Caco-2 (cell line): ENCODE measurements at regions not wholly inside any gene's neighbourhood (a gene's known extent, or its start where the extent isn't known, plus 50 kb on each side); places are given as distances from the start of the nearest gene placed in this dataset.

Experiments used
- BruUV-seq: library from RNA; stranded (reverse); fragments of 400-500 nt; replicated peaks from 2 replicates; lab custom pipeline; 2021; lab: Mats Ljungman, UMichigan
- CTCF ChIA-PET: fragments of 300-600 bp; sonication (Branson Sonifier 250); formaldehyde crosslinking; loops from one replicate; lab custom pipeline; 2022; ENCODE audit warnings: antibody characterized with exemption; lab: Charles Lee
- POLR2A ChIA-PET: fragments of 300-600 bp; sonication (Branson Sonifier 250); formaldehyde crosslinking; loops from one replicate; lab custom pipeline; 2022; ENCODE audit warnings: antibody characterized with exemption; lab: Charles Lee
- DNase-seq, 2 experiments: peaks; one replicate each; pipeline versions ENCODE4 v3.0.0 to v3.0.0-alpha.2; 2020 to 2022
- H3K27me3 ChIP-seq: replicated peaks from 2 replicates; pipeline ENCODE4 v1.6.0; 2011; ENCODE audit warnings: low read length; ENCODE audit not compliant: control insufficient read depth, insufficient read depth
- H3K36me3 ChIP-seq: 2 replicates; pipeline ENCODE4 v1.5.1; 2011; ENCODE audit warnings: low read length; ENCODE audit not compliant: control insufficient read depth, insufficient read depth
- H3K4me1 ChIP-seq: fragments of 250-450 bp; sonication (Bioruptor Pico); 2 replicates; pipeline ENCODE4 v1.5.1; 2020; ENCODE audit warnings: mild to moderate bottlenecking
- H3K4me3 ChIP-seq: 2 replicates; pipeline ENCODE4 v1.5.1; 2011; ENCODE audit warnings: low read depth, mild to moderate bottlenecking, control low read depth, low read length
- H3K9me3 ChIP-seq: fragments of 250-450 bp; sonication (Bioruptor Pico); 2 replicates; pipeline ENCODE4 v1.5.1; 2020; ENCODE audit warnings: mild to moderate bottlenecking, moderate library complexity
- H3K27ac Mint-ChIP-seq: one replicate; pipeline ENCODE4 v1.8.0; 2022; ENCODE audit warnings: mixed read lengths; ENCODE audit not compliant: unreplicated experiment
- H3K27me3 Mint-ChIP-seq: one replicate; pipeline ENCODE4 v1.8.0; 2022; ENCODE audit warnings: mixed read lengths; ENCODE audit not compliant: insufficient read depth, unreplicated experiment
- H3K36me3 Mint-ChIP-seq: one replicate; pipeline ENCODE4 v1.8.0; 2022; ENCODE audit warnings: mild to moderate bottlenecking, mixed read lengths; ENCODE audit not compliant: insufficient read depth, unreplicated experiment
- H3K4me1 Mint-ChIP-seq: one replicate; pipeline ENCODE4 v1.8.0; 2022; ENCODE audit warnings: low read depth, mixed read lengths; ENCODE audit not compliant: unreplicated experiment
- H3K4me3 Mint-ChIP-seq: one replicate; pipeline ENCODE4 v1.8.0; 2022; ENCODE audit warnings: mild to moderate bottlenecking, moderate library complexity, mixed read lengths; ENCODE audit not compliant: unreplicated experiment
- H3K9me3 Mint-ChIP-seq: one replicate; pipeline ENCODE4 v1.8.0; 2022; ENCODE audit warnings: mixed read lengths; ENCODE audit not compliant: unreplicated experiment
- intact Hi-C: fragments of 100-400 bp; cut with micrococcal nuclease; formaldehyde crosslinking; loops from one replicate; pipeline ENCODE4 v1.10.0; 2022; ENCODE audit not compliant: unreplicated experiment
- TF ChIP-seq, protein P1 (sequence below), 2 experiments: fragments of 200-600 bp in 1 of 2; IDR thresholded peaks; 1 replicate in 1 of 2; 2 replicates in 1 of 2; pipeline versions ENCODE4 v1.5.1 to v1.8.0; 2011 to 2022; ENCODE audit warnings: antibody characterized with exemption in 1 of 2, control low read depth in 1 of 2, inconsistent platforms in 1 of 2, low read depth in 1 of 2, low read length in 1 of 2, mild to moderate bottlenecking in 1 of 2, moderate library complexity in 1 of 2; ENCODE audit not compliant: insufficient read depth in 1 of 2, severe bottlenecking in 1 of 2, unreplicated experiment in 1 of 2

- Histone ChIP-seq H3K4me3 (no peak overlapping the region), H3K4me1 (no peaks in the 10 kb centered on the region), H3K9me3 (no peaks in the 10 kb centered on the region), H3K27me3 (no peaks in the 10 kb centered on the region; the same call in 1 of the 2 replicates), H3K36me3 (no peaks in the 10 kb centered on the region)
- no peak for DNase-seq
- Mint-ChIP-seq H3K27ac (no peak overlapping the region), H3K9me3 (no peaks in the 10 kb centered on the region), H3K4me1 (peaks cover 6% of the 10 kb centered on the region), H3K36me3 (no peaks in the 10 kb centered on the region), H3K27me3 (peaks cover 14% of the 10 kb centered on the region), H3K4me3 (no peak overlapping the region)
- CTCF ChIA-PET = no interaction called here
- intact Hi-C loops = no loop called here
- POLR2A ChIA-PET = no interaction called here
- TF ChIP-seq, protein P1, sequence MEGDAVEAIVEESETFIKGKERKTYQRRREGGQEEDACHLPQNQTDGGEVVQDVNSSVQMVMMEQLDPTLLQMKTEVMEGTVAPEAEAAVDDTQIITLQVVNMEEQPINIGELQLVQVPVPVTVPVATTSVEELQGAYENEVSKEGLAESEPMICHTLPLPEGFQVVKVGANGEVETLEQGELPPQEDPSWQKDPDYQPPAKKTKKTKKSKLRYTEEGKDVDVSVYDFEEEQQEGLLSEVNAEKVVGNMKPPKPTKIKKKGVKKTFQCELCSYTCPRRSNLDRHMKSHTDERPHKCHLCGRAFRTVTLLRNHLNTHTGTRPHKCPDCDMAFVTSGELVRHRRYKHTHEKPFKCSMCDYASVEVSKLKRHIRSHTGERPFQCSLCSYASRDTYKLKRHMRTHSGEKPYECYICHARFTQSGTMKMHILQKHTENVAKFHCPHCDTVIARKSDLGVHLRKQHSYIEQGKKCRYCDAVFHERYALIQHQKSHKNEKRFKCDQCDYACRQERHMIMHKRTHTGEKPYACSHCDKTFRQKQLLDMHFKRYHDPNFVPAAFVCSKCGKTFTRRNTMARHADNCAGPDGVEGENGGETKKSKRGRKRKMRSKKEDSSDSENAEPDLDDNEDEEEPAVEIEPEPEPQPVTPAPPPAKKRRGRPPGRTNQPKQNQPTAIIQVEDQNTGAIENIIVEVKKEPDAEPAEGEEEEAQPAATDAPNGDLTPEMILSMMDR (IDR thresholded peaks at IDR 0.05; ENCODE audit: insufficient read depth in 1 of 2, low read depth in 1 of 2, low read length in 1 of 2, severe bottlenecking in 1 of 2, unreplicated experiment in 1 of 2) = no peak
- no TSS peak for BruUV-seq
Observed at GRCh38 chr22:22401381-22401780, 107.2 kb downstream of the ZNF280B start.

DNA sequence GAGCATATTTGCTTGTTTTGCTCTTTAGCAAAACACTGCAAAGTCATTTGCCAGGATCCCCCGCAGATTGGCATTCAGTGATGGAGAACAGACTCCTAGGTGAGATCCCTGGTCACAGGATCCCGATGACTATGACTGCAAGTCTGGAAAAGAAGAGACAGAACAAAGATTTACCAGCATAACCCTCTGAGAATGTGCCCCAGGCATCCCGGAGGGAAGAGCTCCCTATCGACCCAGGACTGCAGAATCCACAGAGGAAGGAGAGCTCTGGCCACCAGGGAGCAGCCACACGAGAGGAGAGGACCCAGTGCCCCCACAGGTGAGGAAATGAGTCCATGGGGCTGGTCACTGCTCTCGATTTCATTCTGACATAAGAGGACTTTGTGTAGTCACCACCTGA is 105.2 kb downstream of the ZNF280B start:
- TF ChIP-seq, protein P1 (IDR thresholded peaks at IDR 0.05; ENCODE audit: insufficient read depth in 1 of 2, low read depth in 1 of 2, low read length in 1 of 2, severe bottlenecking in 1 of 2, unreplicated experiment in 1 of 2) = no peak
- DNase-seq = no peak
- peaks cover 21% of the 10 kb centered on the region for H3K27me3 Mint-ChIP-seq
- no peaks in the 10 kb centered on the region for H3K9me3 Mint-ChIP-seq
- H3K4me3 ChIP-seq = no peak overlapping the region
- H3K9me3 ChIP-seq = no peaks in the 10 kb centered on the region
- ChIA-PET CTCF (interaction anchor here (1.3 kb wide), 1 partner anchor 19 kb away, joined by 3 read pairs; no protein-coding TSS in a partner anchor), POLR2A (no interaction called here)
- no peaks in the 10 kb centered on the region for H3K36me3 Mint-ChIP-seq
- no peak overlapping the region for H3K27ac Mint-ChIP-seq
- intact Hi-C loops = no loop called here
- BruUV-seq = no TSS peak
- no peaks in the 10 kb centered on the region for H3K36me3 ChIP-seq
- H3K4me3 Mint-ChIP-seq = no peak overlapping the region
- no peaks in the 10 kb centered on the region; the same call in 1 of the 2 replicates for H3K27me3 ChIP-seq
- no peaks in the 10 kb centered on the region for H3K4me1 Mint-ChIP-seq
- no peaks in the 10 kb centered on the region for H3K4me1 ChIP-seq

- ChIA-PET POLR2A (no interaction called here), CTCF (interaction anchor here (1.3 kb wide), 1 partner anchor 19 kb away, joined by 3 read pairs; no protein-coding TSS in a partner anchor)
- no peak overlapping the region for H3K4me3 ChIP-seq
- H3K9me3 Mint-ChIP-seq = no peaks in the 10 kb centered on the region
- no peaks in the 10 kb centered on the region for H3K4me1 ChIP-seq
- BruUV-seq = no TSS peak
- peaks cover 23% of the 10 kb centered on the region for H3K27me3 Mint-ChIP-seq
- H3K36me3 ChIP-seq = no peaks in the 10 kb centered on the region
- intact Hi-C loops = no loop called here
- H3K27ac Mint-ChIP-seq = no peak overlapping the region
- no peaks in the 10 kb centered on the region for H3K9me3 ChIP-seq
- H3K4me3 Mint-ChIP-seq = no peak overlapping the region
- peak in 1 of 2 experiments; percentile 6 for DNase-seq
- H3K27me3 ChIP-seq = no peaks in the 10 kb centered on the region; the same call in 1 of the 2 replicates
- H3K36me3 Mint-ChIP-seq = no peaks in the 10 kb centered on the region
- no peaks in the 10 kb centered on the region for H3K4me1 Mint-ChIP-seq
- TF ChIP-seq, protein P1 (IDR thresholded peaks at IDR 0.05; ENCODE audit: insufficient read depth in 1 of 2, low read depth in 1 of 2, low read length in 1 of 2, severe bottlenecking in 1 of 2, unreplicated experiment in 1 of 2) = no peak
Observed at GRCh38 chr22:22403771-22404170, 104.8 kb downstream of the ZNF280B start.
